ENCODE measurements at regions not wholly inside any gene's neighbourhood (a gene's known extent, or its start where the extent isn't known, plus 50 kb on each side); places are given as distances from the start of the nearest gene placed in this dataset.

DNA sequence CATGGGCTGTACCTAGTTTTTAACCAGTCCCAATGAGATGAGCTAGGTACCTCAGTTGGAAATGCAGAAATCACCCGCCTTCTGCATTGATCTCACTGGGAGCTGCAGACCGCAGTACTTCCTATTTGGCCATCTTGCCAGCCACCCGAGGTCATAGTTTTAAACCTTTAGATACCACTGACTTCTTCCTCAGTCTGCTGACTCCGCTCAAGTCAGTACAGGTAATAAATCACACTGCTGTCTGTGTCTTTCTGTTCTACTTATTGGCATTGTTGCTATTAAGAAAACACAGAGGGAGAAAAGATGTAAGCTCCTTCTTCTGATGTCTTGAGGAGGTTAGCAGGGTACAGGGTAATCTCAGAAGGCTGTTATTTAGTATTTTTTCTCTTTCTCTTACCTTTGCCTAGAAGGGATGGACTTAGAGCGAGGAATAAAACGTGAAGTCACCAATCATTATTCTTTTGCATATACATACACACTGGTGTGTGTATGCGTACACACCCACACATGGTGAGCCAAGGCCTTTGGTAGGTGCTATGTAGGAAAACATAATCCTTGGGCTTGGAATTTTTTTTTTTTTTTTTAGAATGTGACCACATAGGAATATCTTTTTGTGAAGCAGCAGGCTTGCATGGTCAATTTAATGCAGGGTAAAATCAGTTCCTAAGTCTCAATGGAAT lies 197.2 kb downstream of the EDEM1 start:
- FAIRE-seq: no peak
- CTCF ChIA-PET (ENCODE audit: low intra/inter-chr PET ratio): no interaction called here

More for the DNA sequence above, 197.2 kb downstream of the EDEM1 start:
- in situ Hi-C loops (cut with MboI): no loop called here
- no TSS peak for BruUV-seq (replicated peaks)
- no peak overlapping the region for H3K4me2 ChIP-seq (ENCODE audit: insufficient read depth, low read length)
- intact Hi-C loops (cut with micrococcal nuclease): no loop called here
- no peaks in the 10 kb centered on the region for H3K36me3 ChIP-seq (ENCODE audit: control insufficient read depth, insufficient read depth, low read length)
- H3K27me3 ChIP-seq (ENCODE audit: control insufficient read depth in 2 of 2, insufficient read depth in 2 of 2, low read length in 2 of 2): peaks cover 5 to 17% of the 10 kb centered on the region in 2 experiments; a peak in 4 of 5 replicates
- no peaks in the 10 kb centered on the region for H3K4me1 ChIP-seq (replicated peaks in 1 of 2; ENCODE audit: control insufficient read depth in 2 of 2, insufficient read depth in 2 of 2, low read length in 2 of 2)
- no peaks in the 10 kb centered on the region for H3K79me2 ChIP-seq (ENCODE audit: control insufficient read depth, insufficient read depth, low read length)
- H3K9ac ChIP-seq (ENCODE audit: insufficient read depth in 1 of 2, low read depth in 2 of 2, low read length in 2 of 2): no peak overlapping the region
- H3K9me3 ChIP-seq (replicated peaks; ENCODE audit: control insufficient read depth, insufficient read depth, low read depth, low read length): no peaks in the 10 kb centered on the region
- no peak for TF ChIP-seq ZNF318 (IDR thresholded peaks at IDR 0.05; ENCODE audit: borderline replicate concordance in 1 of 2, low read depth in 1 of 2)
- peak; percentile 67 for TF ChIP-seq MEIS2 (IDR thresholded peaks at IDR 0.05; ENCODE audit: partially characterized antibody)
- TF ChIP-seq, protein P1, sequence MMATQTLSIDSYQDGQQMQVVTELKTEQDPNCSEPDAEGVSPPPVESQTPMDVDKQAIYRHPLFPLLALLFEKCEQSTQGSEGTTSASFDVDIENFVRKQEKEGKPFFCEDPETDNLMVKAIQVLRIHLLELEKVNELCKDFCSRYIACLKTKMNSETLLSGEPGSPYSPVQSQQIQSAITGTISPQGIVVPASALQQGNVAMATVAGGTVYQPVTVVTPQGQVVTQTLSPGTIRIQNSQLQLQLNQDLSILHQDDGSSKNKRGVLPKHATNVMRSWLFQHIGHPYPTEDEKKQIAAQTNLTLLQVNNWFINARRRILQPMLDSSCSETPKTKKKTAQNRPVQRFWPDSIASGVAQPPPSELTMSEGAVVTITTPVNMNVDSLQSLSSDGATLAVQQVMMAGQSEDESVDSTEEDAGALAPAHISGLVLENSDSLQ (IDR thresholded peaks at IDR 0.05): peak; percentile 52; the same call in 1 of the 2 replicates
- no peak for TF ChIP-seq PBX2 (CRISPR knock-in tag; IDR thresholded peaks at IDR 0.05; ENCODE audit: low read depth)
- peak; percentile 59; the same call in 1 of the 2 replicates for TF ChIP-seq PBX2 (tag; conservative IDR thresholded peaks at IDR 0.05; ENCODE audit: low read depth)
- H2AFZ ChIP-seq (ENCODE audit: low read depth, low read length): no peak overlapping the region
- no peak for DNase-seq (ENCODE audit: extremely low read depth in 1 of 4, low spot score in 3 of 4)
- POLR2A ChIA-PET: interaction anchor here (0.7 to 1.3 kb wide), 2 partner anchors 9 kb away, joined by 3 to 4 read pairs; no protein-coding TSS in a partner anchor
- no peak overlapping the region for H3K4me3 ChIP-seq
- WGBS (ENCODE audit: insufficient coverage, low coverage, missing lambda C conversion rate): 3% methylated on average over 7 of the region's 7 CpGs
- no peaks in the 10 kb centered on the region for H4K20me1 ChIP-seq (replicated peaks; ENCODE audit: control insufficient read depth, insufficient read depth, low read length)
- no peak for ATAC-seq
- H3K9me1 ChIP-seq (ENCODE audit: control insufficient read depth, insufficient read depth, low read length): no peaks in the 10 kb centered on the region
- H3K27ac ChIP-seq (ENCODE audit: extremely low read depth, low read depth, low read length): no peak overlapping the region
